ENCODE measurements at regions not wholly inside any gene's neighbourhood (a gene's known extent, or its start where the extent isn't known, plus 50 kb on each side); places are given as distances from the start of the nearest gene placed in this dataset.
"Not testable (repeated sequence)": the region's sequence is repeated elsewhere in the genome, so short reads cannot be mapped to it uniquely, and the experiment has no call there.

DNA sequence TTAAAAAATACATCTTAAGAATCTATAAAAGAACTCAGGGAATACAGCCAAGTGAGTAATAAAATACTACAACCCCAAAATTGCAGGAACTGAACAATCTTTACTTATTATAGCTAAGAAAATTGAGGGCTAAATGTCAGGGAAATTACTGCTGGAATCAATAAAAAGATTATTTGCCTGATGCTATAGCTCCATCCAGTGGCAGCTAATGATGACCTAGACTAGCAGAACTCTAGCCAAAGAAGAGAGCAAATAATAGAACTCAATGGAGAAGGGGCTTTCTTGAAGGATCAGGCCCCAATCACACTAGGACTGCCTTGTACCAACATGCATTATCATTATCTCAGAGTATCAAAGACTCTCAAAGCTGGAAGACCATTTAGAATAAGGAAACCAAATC, 85.0 kb upstream of the FAM241A start:
- no peak for DNase-seq

- no peak for DNase-seq
Measured at GRCh38 chr4:112061207-112061817, 83.9 kb upstream of the FAM241A start.

- no peak for DNase-seq
Measured at GRCh38 chr4:112063260-112063659, 82.0 kb upstream of the FAM241A start.

GRCh38 chr4:112069110-112069509, 76.1 kb upstream of the FAM241A start:
- no peak for DNase-seq

- no peak for DNase-seq
Measured at GRCh38 chr4:112073181-112073580, 72.1 kb upstream of the FAM241A start.

- peak in 1 of 2 donors; percentile 20 for DNase-seq
Measured at GRCh38 chr4:112075129-112075753, 70.0 kb upstream of the FAM241A start.

DNA sequence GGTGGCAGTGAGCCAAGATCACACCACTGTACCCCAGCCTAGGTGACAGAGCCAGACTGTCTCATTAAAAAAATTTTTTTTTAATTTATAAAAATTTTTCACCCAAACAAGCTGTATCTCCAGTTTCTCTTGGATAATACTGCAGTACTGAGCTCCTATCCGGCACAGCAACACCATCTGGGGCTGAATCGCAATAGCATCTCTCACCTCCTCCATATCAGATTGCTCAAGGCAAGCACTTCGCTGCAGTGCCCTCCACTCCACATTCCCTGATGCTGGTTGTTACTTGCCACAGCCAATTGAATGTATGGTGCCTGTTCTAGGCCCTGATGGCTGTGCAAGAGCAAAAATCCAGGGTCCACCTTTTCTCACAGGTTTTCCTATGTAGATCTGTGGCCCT, 69.3 kb upstream of the FAM241A start:
- no peak for DNase-seq

DNA sequence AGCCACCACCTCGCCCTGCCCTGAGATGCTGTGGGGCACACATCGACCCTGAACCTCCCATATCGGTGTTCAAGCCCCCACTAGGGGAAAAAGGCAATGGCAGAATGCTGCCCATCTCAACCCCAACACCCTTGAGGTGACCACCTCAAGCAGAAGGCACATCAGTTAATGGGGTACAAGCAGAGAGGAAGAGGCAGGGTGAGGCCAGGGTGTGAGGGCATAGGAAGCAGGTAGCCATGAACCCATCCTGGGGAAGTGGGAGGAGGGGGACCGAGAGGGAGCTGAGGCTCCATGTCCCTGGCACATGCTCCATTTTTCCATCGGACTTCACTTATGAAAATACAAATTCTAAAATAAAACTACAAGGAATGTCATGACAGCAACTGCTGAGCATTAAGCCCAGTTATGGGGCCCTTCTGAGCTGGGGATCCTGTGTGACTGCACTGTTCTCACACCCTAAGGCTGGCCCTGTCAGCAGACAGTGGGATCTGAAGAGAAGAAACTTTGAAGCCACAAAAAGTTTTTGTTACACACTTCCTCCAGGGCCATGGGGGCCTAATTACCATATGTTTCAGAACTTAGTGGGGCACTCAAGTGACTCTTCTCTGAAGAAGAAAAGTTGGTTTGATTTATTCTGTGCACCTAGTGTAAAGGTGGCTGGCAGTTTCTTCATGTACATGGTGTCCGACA, 68.2 kb upstream of the FAM241A start:
- no peak for DNase-seq

GRCh38 chr4:112077743-112078142, 67.5 kb upstream of the FAM241A start:
- no peak for DNase-seq

GRCh38 chr4:112082954-112083586, 62.2 kb upstream of the FAM241A start:
- DNase-seq, result no peak

DNA sequence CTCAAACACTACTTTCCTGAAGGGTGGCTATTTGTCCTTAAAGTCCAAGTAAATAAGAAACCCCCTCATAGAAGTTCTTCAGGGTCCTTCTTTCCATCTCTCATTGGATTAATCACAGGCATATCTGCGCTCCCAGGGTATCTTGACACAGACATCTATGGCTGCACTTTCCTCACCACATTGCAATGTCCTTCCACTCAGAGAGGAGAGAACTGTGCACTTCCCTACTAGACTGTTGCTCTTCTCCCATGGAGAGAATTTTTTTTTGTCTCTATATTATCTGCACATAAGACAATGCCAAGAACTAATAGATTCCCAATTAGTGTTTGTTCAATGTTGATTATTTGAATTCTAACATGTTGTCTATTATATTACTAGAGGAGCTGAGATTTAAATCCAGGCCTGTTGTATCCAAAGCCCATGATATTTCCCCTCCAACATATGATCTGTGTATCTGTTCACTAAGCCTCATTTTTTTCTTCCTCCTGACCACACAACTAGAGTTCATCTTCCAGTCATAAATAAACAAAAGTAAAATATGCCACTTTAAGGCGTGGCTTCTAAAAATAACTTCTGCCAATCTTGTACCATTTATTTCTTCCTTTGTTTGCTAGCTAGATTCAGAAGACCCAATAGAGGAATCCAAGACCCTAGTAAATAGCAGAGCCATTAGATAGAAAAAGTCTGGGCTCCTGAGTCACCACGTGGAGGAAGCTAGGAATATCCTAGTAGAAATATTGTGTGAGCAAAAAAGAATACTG, 61.5 kb upstream of the FAM241A start:
- DNase-seq, result no peak

DNA sequence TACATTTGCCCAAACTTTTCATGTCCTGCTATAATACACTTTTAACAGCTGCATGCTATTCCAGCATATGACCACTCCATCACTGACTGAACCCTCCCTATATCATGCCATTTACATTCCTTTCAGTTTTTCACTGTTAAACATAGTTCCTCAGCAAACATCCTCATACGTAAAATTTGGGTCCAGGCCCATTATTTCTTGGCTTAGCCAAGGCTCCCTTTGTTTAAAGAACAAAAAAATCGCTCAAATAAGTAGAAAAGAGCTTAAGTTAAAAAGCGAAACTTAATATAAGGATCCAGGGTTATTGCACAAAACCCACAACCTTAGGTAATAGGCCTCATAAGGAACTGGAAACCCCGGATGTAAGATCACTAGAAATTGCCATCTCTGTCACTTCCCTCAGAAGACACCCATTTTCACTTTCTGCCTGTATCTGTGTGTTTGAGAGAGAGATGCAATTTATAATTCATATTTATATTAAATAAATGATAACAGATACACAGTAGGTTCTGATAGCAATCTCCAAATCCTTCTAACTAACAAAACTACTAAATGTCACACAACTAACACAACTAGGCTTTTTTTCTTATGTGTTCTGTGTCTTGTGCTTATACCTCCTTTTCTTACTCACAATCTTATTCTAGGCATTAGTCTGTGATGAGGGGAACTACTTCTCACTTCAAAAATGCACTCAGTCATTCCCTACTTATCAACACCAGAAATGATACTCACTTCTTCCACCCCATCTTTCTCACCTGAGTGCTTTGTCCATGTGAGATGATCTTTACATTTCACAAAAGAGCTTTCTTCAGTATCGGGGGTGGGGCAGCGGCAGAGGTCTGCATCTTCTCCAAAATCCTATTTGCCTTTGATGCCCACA, 59.9 kb upstream of the FAM241A start:
- no peak for DNase-seq

GRCh38 chr4:112086036-112086434, 59.2 kb upstream of the FAM241A start:
- no peak for DNase-seq

- not testable (repeated sequence) for DNase-seq
Measured at GRCh38 chr4:112086661-112087060, 58.6 kb upstream of the FAM241A start.

DNA sequence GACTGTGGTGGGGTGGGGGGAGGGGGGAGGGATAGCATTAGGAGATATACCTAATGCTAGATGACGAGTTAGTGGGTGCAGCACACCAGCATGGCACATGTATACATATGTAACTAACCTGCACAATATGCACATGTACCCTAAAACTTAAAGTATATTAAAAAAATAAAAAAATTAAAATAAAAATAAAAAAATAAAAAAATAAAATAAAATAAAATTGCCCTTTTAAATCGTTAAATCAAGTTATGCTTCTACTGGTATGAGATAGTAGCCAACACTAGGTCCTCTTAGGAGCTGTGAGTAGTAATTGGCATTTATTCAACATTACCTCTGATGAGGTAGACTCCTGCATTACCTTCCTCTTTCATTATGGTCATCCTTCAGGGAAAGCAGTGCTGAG, 52.9 kb upstream of the FAM241A start:
- not testable (repeated sequence) for DNase-seq

DNA sequence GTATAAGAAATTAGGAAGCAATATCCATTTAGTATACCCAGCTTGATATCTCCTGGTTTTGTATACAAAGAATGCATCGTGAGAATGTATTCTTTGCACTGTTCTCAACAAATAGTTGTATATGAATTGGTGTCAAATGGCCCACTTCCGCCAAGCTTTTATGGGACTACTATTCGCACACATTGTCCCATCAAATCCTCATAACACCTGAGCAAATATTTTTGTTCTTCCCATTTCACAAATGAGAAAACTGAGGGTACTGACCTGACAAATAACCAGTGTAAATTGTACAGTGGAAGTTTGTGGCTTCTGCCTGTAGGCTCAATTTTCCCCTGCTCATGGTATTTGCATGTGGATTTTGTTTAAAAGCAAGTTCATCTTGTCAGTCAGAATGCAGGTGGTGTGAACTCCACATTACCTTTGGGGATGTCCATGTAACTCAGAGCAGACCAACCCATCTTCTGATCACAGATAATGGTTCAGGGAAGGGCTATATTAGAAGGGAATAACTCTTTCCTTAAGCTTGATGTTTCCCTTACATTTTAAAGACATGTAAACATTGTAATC, 51.5 kb upstream of the FAM241A start:
- no peak for DNase-seq

- DNase-seq, result no peak
Measured at GRCh38 chr4:112094330-112094729, 50.9 kb upstream of the FAM241A start.
